HCT116 (cell line): ENCODE measurements at regions not wholly inside any gene's neighbourhood (a gene's known extent, or its start where the extent isn't known, plus 50 kb on each side); places are given as distances from the start of the nearest gene placed in this dataset.

Experiments
- EZH2 ChIP-seq: fragments of 200-600 bp; sonication (generic); IDR thresholded peaks from 2 replicates; pipeline ENCODE4 v1.6.1; 2017; ENCODE audit warnings: antibody characterized with exemption, mixed run types
- SRF ChIP-seq: IDR thresholded peaks from 2 replicates; pipeline ENCODE4 v1.6.1; 2012; ENCODE audit warnings: low read depth

- TF ChIP-seq EZH2 (no peak), SRF (no peak)
These were observed 150.3 kb downstream of the ZNF22 start for GRCh38 chr10:45150997-45151396.
